Kidney (tissue), 13 donors: ENCODE measurements at regions not wholly inside any gene's neighbourhood (a gene's known extent, or its start where the extent isn't known, plus 50 kb on each side); places are given as distances from the start of the nearest gene placed in this dataset.
A peak's percentile ranks its signal among the peaks of the same experiment; 100 is the strongest.

Experiments
- DNase-seq, 5 donors: peaks; one replicate each; pipeline ENCODE4 v3.0.0-alpha.2; 2013 to 2020
- FAIRE-seq: peaks from 2 replicates; lab custom pipeline; 2012; peaks lifted over from hg19 to GRCh38; lab: Jason Lieb, UNC
- H3K27ac ChIP-seq, 2 donors: one replicate each; pipeline ENCODE4 v1.7.0; 2013; ENCODE audit warnings: low read depth in 2 of 2, low read length in 2 of 2, inconsistent platforms in 1 of 2
- H3K27me3 ChIP-seq: one replicate; pipeline ENCODE4 v1.7.1; 2013; ENCODE audit warnings: low read length, inconsistent platforms; ENCODE audit not compliant: control insufficient read depth, insufficient read depth
- H3K36me3 ChIP-seq, 3 donors: one replicate each; pipeline versions ENCODE4 v1.7.0 to v1.7.1; 2013; ENCODE audit warnings: low read length in 3 of 3, control low read depth in 1 of 3, inconsistent platforms in 1 of 3; ENCODE audit not compliant: insufficient read depth in 3 of 3, control insufficient read depth in 2 of 3
- H3K4me1 ChIP-seq, 3 donors: one replicate each; pipeline versions ENCODE4 v1.7.0 to v1.7.1; 2013; ENCODE audit warnings: low read length in 3 of 3, inconsistent platforms in 1 of 3, low read depth in 1 of 3; ENCODE audit not compliant: control insufficient read depth in 2 of 3, insufficient read depth in 2 of 3
- H3K4me3 ChIP-seq, 3 donors: one replicate each; pipeline versions ENCODE4 v1.7.0 to v1.8.1; 2013; ENCODE audit warnings: low read length in 3 of 3, control low read depth in 1 of 3, inconsistent platforms in 1 of 3
- H3K9ac ChIP-seq, 3 donors: one replicate each; pipeline versions ENCODE4 v1.7.0 to v1.7.1; 2013; ENCODE audit warnings: low read length in 3 of 3, control low read depth in 1 of 3, inconsistent platforms in 1 of 3
- H3K9me3 ChIP-seq, 3 donors: one replicate each; pipeline versions ENCODE4 v1.7.0 to v1.7.1; 2013; ENCODE audit warnings: low read length in 3 of 3, control low read depth in 1 of 3, inconsistent platforms in 1 of 3; ENCODE audit not compliant: control insufficient read depth in 2 of 3, insufficient read depth in 1 of 3
- CTCF ChIP-seq: IDR thresholded peaks from 3 replicates; pipeline ENCODE4 v1.5.1; 2012; ENCODE audit warnings: mild to moderate bottlenecking, moderate library complexity, borderline replicate concordance; ENCODE audit not compliant: insufficient read depth; ENCODE audit errors: extremely low read depth
- intact Hi-C: fragments of 100-400 bp; cut with DNase I; formaldehyde crosslinking; loops from one replicate; pipeline ENCODE4 v1.11.1; 2022
- donor health status: control.
- donor health status: control.
- donor health status: control.
- donor health status: control.
- donor health status: control.
- donor health status: DM: yes; HTN: yes; CAD: no.
- donor health status: Normal renal cell carcinoma (clear cell type).

- H3K4me1 ChIP-seq, result no peaks in the 10 kb centered on the region
- FAIRE-seq (no peak), DNase-seq (peak in 1 of 5 donors; percentile 41)
- H3K4me3 ChIP-seq, result no peak overlapping the region
- H3K9ac ChIP-seq, result no peak overlapping the region
- intact Hi-C loops, result no loop called here
- no peaks in the 10 kb centered on the region for H3K36me3 ChIP-seq
- H3K27me3 ChIP-seq, result no peaks in the 10 kb centered on the region
- no peaks in the 10 kb centered on the region for H3K9me3 ChIP-seq
- H3K27ac ChIP-seq, result no peak overlapping the region
- no peak for TF ChIP-seq CTCF
Measured at GRCh38 chr2:10220045-10220901, 82.4 kb upstream of the HPCAL1 start.

- peak in 1 of 5 donors; percentile 45 for DNase-seq
- H3K4me1 ChIP-seq, result no peaks in the 10 kb centered on the region
- no peak overlapping the region for H3K4me3 ChIP-seq
- no peak overlapping the region for H3K9ac ChIP-seq
- no peaks in the 10 kb centered on the region for H3K27me3 ChIP-seq
- no peak for TF ChIP-seq CTCF
- H3K27ac ChIP-seq, result no peak overlapping the region
- intact Hi-C loops, result no loop called here
- no peaks in the 10 kb centered on the region for H3K36me3 ChIP-seq
- no peak for FAIRE-seq
- no peaks in the 10 kb centered on the region for H3K9me3 ChIP-seq
Measured at GRCh38 chr2:10220902-10221391, 81.8 kb upstream of the HPCAL1 start.

GRCh38 chr2:10221443-10221842 is 81.3 kb upstream of the HPCAL1 start:
- DNase-seq, result peak in 1 of 5 donors; percentile 48
- Histone ChIP-seq H3K27ac (no peak overlapping the region), H3K9ac (no peak overlapping the region), H3K9me3 (no peaks in the 10 kb centered on the region), H3K36me3 (no peaks in the 10 kb centered on the region), H3K4me1 (no peaks in the 10 kb centered on the region), H3K4me3 (no peak overlapping the region), H3K27me3 (no peaks in the 10 kb centered on the region)
- FAIRE-seq, result no peak
- intact Hi-C loops, result no loop called here
- TF ChIP-seq CTCF, result no peak
